Right cardiac atrium (tissue), 5 donors: ENCODE measurements at regions not wholly inside any gene's neighbourhood (a gene's known extent, or its start where the extent isn't known, plus 50 kb on each side); places are given as distances from the start of the nearest gene placed in this dataset.

ENCODE experiments used
- ATAC-seq, 2 donors: fragments of 200-7000 bp; cut with Tn5 transposase; one replicate each; pipeline versions ENCODE4 v1.8.0 to v1.9.1; 2020; ENCODE audit warnings: moderate library complexity in 2 of 2, mild to moderate bottlenecking in 1 of 2
- DNase-seq, 3 donors: peaks; one replicate each; pipeline ENCODE4 v3.0.0-alpha.2; 2020
- H3K27ac ChIP-seq: one replicate; pipeline ENCODE4 v1.5.1; 2013; ENCODE audit warnings: mild to moderate bottlenecking, low read length, control low read depth, moderate library complexity
- H3K27me3 ChIP-seq: one replicate; pipeline ENCODE4 v1.6.1; 2013; ENCODE audit not compliant: control insufficient read depth, insufficient read depth
- H3K4me1 ChIP-seq: one replicate; pipeline ENCODE4 v1.6.1; 2013; ENCODE audit warnings: low read length; ENCODE audit not compliant: control insufficient read depth, insufficient read depth
- H3K4me3 ChIP-seq: one replicate; pipeline ENCODE4 v1.5.1; 2013; ENCODE audit warnings: low read length, control low read depth
- H3K9me3 ChIP-seq: one replicate; pipeline ENCODE4 v1.6.1; 2013; ENCODE audit warnings: low read length; ENCODE audit not compliant: control insufficient read depth
- WGBS: extraction: QIAGEN DNeasy Blood & Tissue Kit; methylation state at CpG from one replicate; pipeline ENCODE4 v1.1.7; 2013; 5-methylcytosine and 5-hydroxymethylcytosine counted together
- intact Hi-C, 4 donors: fragments of 100-400 bp; cut with DNase I; formaldehyde crosslinking; loops; one replicate each; pipeline versions ENCODE4 v1.11.0 to v1.14.0; 2022 to 2023
- donor health status: healthy with polysubstance abuse.
- donor health status: DM: no; HTN: yes; CAD: no.
- donor health status: DM: no; HTN: no; CAD: no.
- donor health status: DM: no; HTN: yes; CAD: no; lungs with severe emphysema.
- donor health status: DM: yes; HTN: yes; CAD: no.

GRCh38 chr4:30973993-30974392 is 253.8 kb downstream of the PCDH7 start:
- H3K27me3 ChIP-seq = no peaks in the 10 kb centered on the region
- H3K4me1 ChIP-seq = no peaks in the 10 kb centered on the region
- ATAC-seq (no peak), DNase-seq (no peak)
- H3K4me3 ChIP-seq = no peak overlapping the region
- H3K9me3 ChIP-seq = no peaks in the 10 kb centered on the region
- intact Hi-C loops = no loop called here
- no peak overlapping the region for H3K27ac ChIP-seq

- Histone ChIP-seq H3K4me3 (no peak overlapping the region), H3K27me3 (no peaks in the 10 kb centered on the region), H3K9me3 (no peaks in the 10 kb centered on the region), H3K4me1 (no peaks in the 10 kb centered on the region), H3K27ac (no peak overlapping the region)
- WGBS = 87% methylated on average over 2 of the region's 2 CpGs
- no peak for ATAC-seq
- intact Hi-C loops = no loop called here
- DNase-seq = no peak
Observed at GRCh38 chr4:30979402-30979801, 259.2 kb downstream of the PCDH7 start.

GRCh38 chr4:30989508-30989907 is 269.3 kb downstream of the PCDH7 start:
- intact Hi-C loops = no loop called here
- 96% methylated on average over 1 of the region's 1 CpG for WGBS

GRCh38 chr4:30996841-30997240 is 276.7 kb downstream of the PCDH7 start:
- no peak for DNase-seq
- H3K4me3 ChIP-seq = no peak overlapping the region
- H3K27ac ChIP-seq = no peak overlapping the region
- WGBS = 92% methylated on average over 2 of the region's 2 CpGs
- H3K4me1 ChIP-seq = no peaks in the 10 kb centered on the region
- no peak for ATAC-seq
- peaks cover 2% of the 10 kb centered on the region for H3K9me3 ChIP-seq
- intact Hi-C loops = no loop called here
- no peaks in the 10 kb centered on the region for H3K27me3 ChIP-seq

More at GRCh38 chr4:30989508-30989907, 269.3 kb downstream of the PCDH7 start:
- DNase-seq (no peak), ATAC-seq (no peak)
- no peak overlapping the region for H3K27ac ChIP-seq
- no peak overlapping the region for H3K4me3 ChIP-seq
- no peaks in the 10 kb centered on the region for H3K9me3 ChIP-seq
- H3K27me3 ChIP-seq = no peaks in the 10 kb centered on the region
- no peaks in the 10 kb centered on the region for H3K4me1 ChIP-seq

- no peak for ATAC-seq
- WGBS = 69% methylated on average over 5 of the region's 5 CpGs
Observed at GRCh38 chr4:31005037-31005436, 284.9 kb downstream of the PCDH7 start.

GRCh38 chr4:31007858-31008257 is 287.7 kb downstream of the PCDH7 start:
- Histone ChIP-seq H3K9me3 (no peaks in the 10 kb centered on the region), H3K4me3 (no peak overlapping the region), H3K27ac (no peak overlapping the region), H3K4me1 (no peaks in the 10 kb centered on the region), H3K27me3 (no peaks in the 10 kb centered on the region)
- no peak for ATAC-seq
- WGBS = 65% methylated on average over 2 of the region's 2 CpGs
- intact Hi-C loops = no loop called here
- no peak for DNase-seq

More at GRCh38 chr4:31005037-31005436, 284.9 kb downstream of the PCDH7 start:
- intact Hi-C loops = no loop called here
- Histone ChIP-seq H3K27ac (no peak overlapping the region), H3K9me3 (no peaks in the 10 kb centered on the region), H3K27me3 (no peaks in the 10 kb centered on the region), H3K4me3 (no peak overlapping the region), H3K4me1 (no peaks in the 10 kb centered on the region)
- no peak for DNase-seq

- intact Hi-C loops = no loop called here
- H3K27ac ChIP-seq = no peak overlapping the region
- no peaks in the 10 kb centered on the region for H3K4me1 ChIP-seq
- H3K27me3 ChIP-seq = no peaks in the 10 kb centered on the region
- ATAC-seq (no peak), DNase-seq (no peak)
- H3K9me3 ChIP-seq = no peaks in the 10 kb centered on the region
- no peak overlapping the region for H3K4me3 ChIP-seq
Observed at GRCh38 chr4:31009926-31010325, 289.8 kb downstream of the PCDH7 start.

GRCh38 chr4:31015123-31015522 is 295.0 kb downstream of the PCDH7 start:
- intact Hi-C loops = no loop called here
- 90% methylated on average over 3 of the region's 3 CpGs for WGBS
- Histone ChIP-seq H3K27me3 (no peaks in the 10 kb centered on the region), H3K27ac (no peak overlapping the region), H3K9me3 (no peaks in the 10 kb centered on the region), H3K4me1 (no peaks in the 10 kb centered on the region), H3K4me3 (no peak overlapping the region)
- ATAC-seq (no peak), DNase-seq (no peak)

GRCh38 chr4:31016322-31017061 is 296.3 kb downstream of the PCDH7 start:
- Histone ChIP-seq H3K4me1 (no peaks in the 10 kb centered on the region), H3K4me3 (no peak overlapping the region), H3K9me3 (no peaks in the 10 kb centered on the region), H3K27me3 (no peaks in the 10 kb centered on the region), H3K27ac (no peak overlapping the region)
- intact Hi-C loops = no loop called here
- ATAC-seq = no peak
- no peak for DNase-seq
- WGBS = 90% methylated on average over 2 of the region's 2 CpGs

GRCh38 chr4:31020363-31020762 is 300.2 kb downstream of the PCDH7 start:
- DNase-seq (no peak), ATAC-seq (peak in 1 of 2 donors; percentile 58)
- Histone ChIP-seq H3K27ac (no peak overlapping the region), H3K27me3 (no peaks in the 10 kb centered on the region), H3K9me3 (no peaks in the 10 kb centered on the region), H3K4me1 (no peaks in the 10 kb centered on the region), H3K4me3 (no peak overlapping the region)
- 80% methylated on average over 8 of the region's 8 CpGs for WGBS
- intact Hi-C loops = no loop called here

GRCh38 chr4:31021008-31021407 is 300.8 kb downstream of the PCDH7 start:
- Histone ChIP-seq H3K27ac (no peak overlapping the region), H3K4me3 (no peak overlapping the region), H3K4me1 (no peaks in the 10 kb centered on the region), H3K27me3 (no peaks in the 10 kb centered on the region), H3K9me3 (no peaks in the 10 kb centered on the region)
- DNase-seq (no peak), ATAC-seq (no peak)
- intact Hi-C loops = no loop called here
- WGBS = 56% methylated on average over 2 of the region's 2 CpGs

- H3K27me3 ChIP-seq = no peaks in the 10 kb centered on the region
- no peak for ATAC-seq
- H3K4me1 ChIP-seq = no peaks in the 10 kb centered on the region
- H3K9me3 ChIP-seq = no peaks in the 10 kb centered on the region
- no peak overlapping the region for H3K4me3 ChIP-seq
- DNase-seq = no peak
- 81% methylated on average over 5 of the region's 5 CpGs for WGBS
- intact Hi-C loops = no loop called here
- H3K27ac ChIP-seq = no peak overlapping the region
Observed at GRCh38 chr4:31022702-31023101, 302.5 kb downstream of the PCDH7 start.
